Eye (tissue), 1 donor: ENCODE measurements at regions not wholly inside any gene's neighbourhood (a gene's known extent, or its start where the extent isn't known, plus 50 kb on each side); places are given as distances from the start of the nearest gene placed in this dataset.
A peak's percentile ranks its signal among the peaks of the same experiment; 100 is the strongest.
"Not testable (repeated sequence)": the region's sequence is repeated elsewhere in the genome, so short reads cannot be mapped to it uniquely, and the experiment has no call there.

Experiments used
- DNase-seq: peaks from one replicate; pipeline ENCODE4 v3.0.0-alpha.2; 2015

GRCh38 chr6:139967497-139967896 lies 593.0 kb upstream of the CITED2 start:
- no peak for DNase-seq

- DNase-seq = no peak
Measured at GRCh38 chr6:139965393-139965792, 590.9 kb upstream of the CITED2 start.

GRCh38 chr6:139964737-139965136 lies 590.3 kb upstream of the CITED2 start:
- no peak for DNase-seq

- peak; percentile 60 for DNase-seq
Measured at GRCh38 chr6:139962654-139963347, 588.4 kb upstream of the CITED2 start.

- no peak for DNase-seq
Measured at GRCh38 chr6:139961190-139961589, 586.7 kb upstream of the CITED2 start.

- no peak for DNase-seq
Measured at GRCh38 chr6:139960671-139961070, 586.2 kb upstream of the CITED2 start.

GRCh38 chr6:139955366-139956155 lies 581.1 kb upstream of the CITED2 start:
- DNase-seq = no peak

- DNase-seq = no peak
Measured at GRCh38 chr6:139954463-139955071, 580.1 kb upstream of the CITED2 start.

- not testable (repeated sequence) for DNase-seq
Measured at GRCh38 chr6:139953780-139954179, 579.3 kb upstream of the CITED2 start.

- DNase-seq = no peak
Measured at GRCh38 chr6:139951172-139951571, 576.7 kb upstream of the CITED2 start.

GRCh38 chr6:139944976-139945375 lies 570.5 kb upstream of the CITED2 start:
- DNase-seq = no peak

GRCh38 chr6:139944131-139944530 lies 569.7 kb upstream of the CITED2 start:
- no peak for DNase-seq

GRCh38 chr6:139943391-139943790 lies 568.9 kb upstream of the CITED2 start:
- DNase-seq = peak; percentile 74

GRCh38 chr6:139942331-139942730 lies 567.9 kb upstream of the CITED2 start:
- no peak for DNase-seq

- no peak for DNase-seq
Measured at GRCh38 chr6:139941826-139942225, 567.4 kb upstream of the CITED2 start.

GRCh38 chr6:139940741-139941729 lies 566.6 kb upstream of the CITED2 start:
- DNase-seq = no peak

GRCh38 chr6:139939189-139939979 lies 564.9 kb upstream of the CITED2 start:
- DNase-seq = peak; percentile 74

- DNase-seq = no peak
Measured at GRCh38 chr6:139932671-139933070, 558.2 kb upstream of the CITED2 start.

- no peak for DNase-seq
Measured at GRCh38 chr6:139931747-139932146, 557.3 kb upstream of the CITED2 start.

GRCh38 chr6:139927742-139928305 lies 553.4 kb upstream of the CITED2 start:
- DNase-seq = no peak

- DNase-seq = no peak
Measured at GRCh38 chr6:139927236-139927635, 552.8 kb upstream of the CITED2 start.
